HUDEP-2 (cell line): ENCODE measurements at regions not wholly inside any gene's neighbourhood (a gene's known extent, or its start where the extent isn't known, plus 50 kb on each side); places are given as distances from the start of the nearest gene placed in this dataset.

Experiments
- DNase-seq, 76 experiments: peaks; one replicate each; lab custom pipeline; 2025; ENCODE audit not compliant: unreplicated experiment in 76 of 76; lab: John Stamatoyannopoulos, UW

DNA sequence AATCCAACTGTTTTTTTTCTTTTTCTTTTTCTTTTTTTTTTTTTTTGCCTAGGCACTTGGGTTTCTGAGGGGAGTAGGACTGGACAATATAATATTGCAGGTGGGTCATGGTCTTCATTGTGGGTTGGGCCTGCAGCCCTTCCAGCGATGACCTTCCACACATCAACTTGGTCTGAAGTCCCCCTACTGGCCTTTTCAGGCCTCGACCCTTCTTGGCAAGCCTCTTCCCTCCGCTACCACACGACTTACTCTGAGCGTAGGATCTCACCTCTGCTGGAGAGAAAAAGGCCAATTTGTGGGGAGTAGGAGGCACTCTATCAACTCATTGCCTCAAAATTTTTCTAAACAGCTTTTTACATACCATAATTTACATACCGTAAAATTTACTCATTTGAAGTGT lies 51.1 kb upstream of the GRIK3 start:
- no peak for DNase-seq

DNA sequence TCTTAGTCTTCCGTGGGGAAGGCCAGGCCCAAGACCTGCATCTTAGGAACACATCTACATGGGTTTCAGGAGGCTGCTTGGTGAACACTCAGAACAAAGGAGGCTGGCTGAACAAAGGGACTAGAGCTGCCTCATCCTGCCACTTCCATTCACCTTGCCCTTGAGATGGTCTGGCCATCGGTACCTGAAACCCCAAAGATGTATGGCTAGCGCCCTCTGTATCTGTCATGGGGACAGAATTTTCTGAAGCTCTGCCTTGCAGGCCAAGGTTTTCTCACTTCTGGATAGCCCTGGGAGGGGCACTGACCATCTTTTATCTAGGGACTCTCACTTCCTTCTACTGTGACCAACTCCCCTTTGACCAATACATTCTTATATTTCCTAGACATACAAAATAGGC lies 55.4 kb upstream of the GRIK3 start:
- DNase-seq, result no peak

DNA sequence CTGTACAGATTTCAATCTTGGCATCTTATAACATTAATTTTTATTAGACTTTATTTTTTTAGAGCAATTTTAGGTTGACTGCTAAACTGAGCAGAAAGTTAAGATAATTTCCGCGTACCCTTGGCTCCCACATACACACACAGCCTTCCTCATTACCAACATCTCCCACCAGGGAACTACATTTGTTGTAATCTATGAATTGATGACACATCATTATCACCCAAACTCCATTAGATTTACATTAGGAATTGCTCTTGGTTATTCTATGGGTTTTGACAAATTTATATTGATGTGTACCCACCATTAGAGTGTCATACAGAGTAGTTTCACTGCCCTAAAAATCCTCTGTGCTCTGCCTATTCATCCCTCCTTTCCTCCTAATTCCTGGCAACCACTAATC lies 56.4 kb upstream of the GRIK3 start:
- DNase-seq, result no peak

DNA sequence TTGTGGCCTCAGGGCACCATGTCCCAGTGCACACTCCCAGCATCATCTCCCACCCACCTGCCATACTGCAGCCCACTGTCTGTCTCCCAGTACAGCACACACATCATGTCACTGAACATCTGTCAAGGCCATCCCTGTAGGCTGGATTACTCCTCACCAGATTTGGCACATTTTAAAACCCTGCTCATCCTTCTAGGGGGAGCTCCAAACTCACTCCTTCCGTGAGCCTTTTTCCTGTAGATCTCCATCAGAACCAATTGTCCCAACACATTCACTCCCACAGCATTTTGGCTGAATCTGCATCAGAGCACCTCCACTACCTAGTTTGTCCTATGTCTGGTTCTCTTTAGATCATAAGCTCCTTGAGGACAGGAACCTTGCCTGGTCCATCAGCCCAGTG lies 58.6 kb upstream of the GRIK3 start:
- DNase-seq, result no peak

DNA sequence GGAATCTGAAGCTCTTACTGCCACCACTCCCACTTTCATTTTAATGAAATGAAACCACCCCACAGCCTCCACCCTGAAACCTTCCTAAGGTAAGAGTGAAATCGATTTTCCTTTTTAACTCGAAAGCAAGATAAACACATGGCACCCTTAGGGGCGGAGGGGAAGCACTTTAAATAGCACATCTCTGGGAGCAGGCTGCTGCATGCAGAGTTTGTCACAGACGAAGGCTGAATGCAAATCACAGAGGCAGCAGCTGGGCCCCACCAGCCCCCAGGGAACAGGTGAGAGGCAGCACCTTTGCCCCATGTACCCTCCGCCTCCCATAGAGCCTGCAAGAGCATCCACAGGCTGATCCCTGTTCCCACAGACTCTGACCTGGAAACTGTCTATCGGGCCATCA lies 60.0 kb upstream of the GRIK3 start:
- DNase-seq, result no peak

DNA sequence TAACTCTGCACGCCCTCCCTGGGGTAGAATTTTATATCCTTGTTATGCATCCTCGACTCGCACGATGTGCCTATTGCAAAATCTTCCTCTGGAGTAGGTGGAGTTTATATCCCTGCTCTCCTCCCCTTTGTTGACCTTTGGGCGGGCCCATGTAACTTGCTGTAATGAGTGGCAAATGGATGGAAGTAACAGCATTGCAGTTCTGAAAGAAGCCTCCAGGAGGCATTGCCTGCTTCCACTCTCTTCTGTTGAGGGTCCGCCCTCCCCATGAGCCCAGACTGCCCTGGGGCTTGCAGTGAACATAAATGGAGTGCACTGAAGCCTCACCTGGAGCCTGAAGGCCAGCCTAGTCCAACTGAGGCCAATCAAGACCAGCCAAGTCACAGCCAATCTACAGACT lies 62.2 kb upstream of the GRIK3 start:
- peak in 8 of 76 experiments; percentile 3 to 28 (median 8) for DNase-seq

DNA sequence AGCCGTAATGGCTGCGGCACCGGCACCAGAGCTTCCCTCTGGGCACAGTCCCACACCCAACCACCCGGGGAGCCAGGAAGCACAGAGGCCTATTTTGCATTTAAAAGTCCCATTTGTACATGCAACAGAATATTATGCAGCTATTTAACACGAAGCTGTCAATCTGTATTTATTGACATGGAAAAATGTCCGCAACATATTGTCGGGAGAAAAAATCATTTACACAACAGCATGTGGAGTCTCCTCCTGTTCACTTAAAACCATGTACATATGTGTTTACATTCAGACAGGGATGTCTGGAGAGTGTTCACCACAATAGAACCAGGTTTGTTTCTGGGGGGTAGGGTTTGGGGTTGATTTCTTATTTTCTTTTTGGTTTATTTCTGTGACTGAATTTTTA lies 63.4 kb upstream of the GRIK3 start:
- no peak for DNase-seq

DNA sequence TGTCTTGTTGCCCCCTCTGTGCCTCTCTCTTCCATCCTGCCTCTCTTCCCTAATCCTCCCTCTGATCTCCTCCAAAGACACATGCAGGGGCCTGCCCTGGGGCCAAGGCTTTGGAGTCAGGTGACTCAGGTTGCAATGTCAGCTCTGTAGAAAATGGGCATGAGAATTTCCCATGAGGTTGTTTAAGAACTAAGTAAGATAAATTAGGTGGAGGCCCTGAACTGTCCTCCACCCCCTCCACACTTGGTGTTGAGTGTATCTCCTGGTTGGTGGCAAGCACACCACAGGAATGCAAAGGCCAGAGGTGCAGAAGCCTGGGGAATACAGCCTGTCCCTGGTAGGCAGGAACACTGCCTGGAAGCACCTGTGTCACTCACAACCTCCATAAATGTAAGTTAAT lies 63.9 kb upstream of the GRIK3 start:
- DNase-seq, result no peak

DNA sequence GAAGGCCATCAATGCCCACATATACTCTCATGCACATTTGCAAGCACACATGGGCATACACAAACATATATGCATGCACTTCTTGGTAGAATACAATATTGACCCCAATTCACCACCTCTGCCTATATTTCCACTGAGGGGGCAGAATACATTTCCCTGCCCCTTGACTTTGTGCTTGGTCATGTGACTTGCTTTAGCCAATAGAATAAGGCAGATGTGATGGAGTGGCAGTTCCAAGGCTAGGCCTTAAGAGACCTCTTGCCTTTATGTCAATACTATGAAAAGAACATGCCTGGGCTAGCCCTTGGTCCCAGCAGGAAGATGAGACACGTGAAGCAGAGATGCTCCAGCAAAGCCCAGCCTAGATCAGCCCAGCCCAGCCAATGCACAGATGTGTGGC lies 66.0 kb upstream of the GRIK3 start:
- no peak for DNase-seq

DNA sequence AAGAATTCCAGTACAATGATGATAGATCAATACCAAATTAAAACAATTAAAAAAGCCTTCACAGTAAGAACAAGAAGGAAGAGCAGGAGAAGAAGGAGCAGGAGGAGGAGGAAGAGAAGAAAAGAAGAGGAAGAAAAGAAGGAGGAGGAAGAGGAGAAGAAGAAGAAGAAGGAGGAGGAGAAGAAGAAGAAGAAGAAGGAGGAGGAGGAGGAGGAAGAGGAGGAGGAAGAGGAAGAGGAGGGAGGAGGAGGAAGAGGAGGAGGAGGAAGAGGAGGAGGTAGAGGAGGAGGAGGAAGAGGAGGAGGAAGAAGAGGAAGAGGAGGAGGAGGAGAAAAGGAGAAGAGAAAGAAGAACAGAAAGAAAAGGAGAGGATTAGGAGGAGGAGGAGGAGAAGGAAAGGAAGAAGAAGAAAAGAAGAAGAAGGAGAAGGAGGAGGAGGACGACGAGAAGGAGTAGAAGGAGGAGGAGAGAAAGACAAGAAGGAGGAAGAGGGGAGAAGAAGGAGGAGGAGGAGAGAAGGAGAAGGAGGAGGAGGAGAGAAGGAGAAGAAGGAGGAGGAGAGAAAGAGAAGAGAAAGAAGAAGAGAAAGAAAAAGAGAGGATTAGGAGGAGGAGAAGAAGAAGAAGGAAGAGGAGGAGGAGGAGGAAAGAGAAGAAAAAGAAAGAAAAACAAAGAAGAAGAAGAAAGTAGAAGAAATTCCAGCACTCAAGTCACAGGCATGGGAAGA lies 68.5 kb upstream of the GRIK3 start:
- DNase-seq, result no peak

DNA sequence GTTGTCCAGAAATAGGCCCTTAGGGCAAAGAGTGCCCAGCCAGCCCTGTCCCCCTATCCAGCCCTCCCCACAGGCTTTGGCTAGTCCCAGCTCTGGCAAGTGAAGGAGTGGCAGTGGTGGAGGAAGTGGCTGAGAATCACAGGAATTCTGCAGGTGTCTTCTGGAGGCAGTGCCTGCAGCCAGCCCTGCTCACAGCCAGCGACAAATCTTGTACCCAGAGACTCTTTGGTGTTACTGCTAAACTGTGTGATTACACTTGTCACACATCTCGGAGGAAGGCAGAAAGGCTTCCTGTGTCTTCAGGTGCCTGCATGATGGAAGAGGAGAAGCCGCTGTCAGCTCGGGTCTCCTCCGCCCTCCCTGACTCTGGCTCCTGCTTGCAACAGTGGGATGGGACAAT lies 71.6 kb upstream of the GRIK3 start:
- DNase-seq, result no peak

DNA sequence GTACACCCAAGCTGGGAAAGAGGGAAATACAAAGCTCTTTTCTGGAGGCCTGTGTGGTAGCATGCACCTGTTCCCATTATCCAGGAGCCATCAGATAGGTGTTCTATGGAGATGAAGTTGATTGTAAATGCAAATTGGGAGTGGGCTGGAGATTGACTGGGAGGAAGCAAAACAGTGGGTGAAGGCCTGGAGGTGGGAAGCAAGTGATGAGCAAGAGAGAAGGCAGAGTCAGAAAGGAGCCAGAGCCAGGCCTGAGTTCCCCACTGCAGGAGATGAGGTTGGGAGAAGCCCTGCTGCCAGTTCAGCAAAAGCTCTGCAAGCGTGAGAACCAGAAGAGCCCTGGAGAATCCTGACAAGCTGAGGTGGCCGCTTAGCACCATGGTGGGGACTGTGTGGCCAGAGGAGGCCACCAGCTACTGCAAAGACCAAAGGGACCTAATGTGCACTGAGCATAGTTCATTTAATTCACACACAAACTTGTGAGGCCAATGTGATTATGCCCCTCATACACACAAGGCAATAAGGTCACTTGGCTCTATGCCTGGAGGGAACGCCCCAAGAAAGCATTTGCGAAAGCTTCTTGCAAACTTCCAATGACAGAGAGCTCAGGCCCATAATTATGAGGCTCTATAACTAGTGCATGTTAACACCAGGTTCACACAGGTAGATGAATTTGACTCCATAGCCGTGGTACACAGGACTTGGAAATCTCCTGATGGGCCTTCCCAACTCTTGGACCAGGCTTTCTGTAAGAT lies 73.0 kb upstream of the GRIK3 start:
- no peak for DNase-seq

DNA sequence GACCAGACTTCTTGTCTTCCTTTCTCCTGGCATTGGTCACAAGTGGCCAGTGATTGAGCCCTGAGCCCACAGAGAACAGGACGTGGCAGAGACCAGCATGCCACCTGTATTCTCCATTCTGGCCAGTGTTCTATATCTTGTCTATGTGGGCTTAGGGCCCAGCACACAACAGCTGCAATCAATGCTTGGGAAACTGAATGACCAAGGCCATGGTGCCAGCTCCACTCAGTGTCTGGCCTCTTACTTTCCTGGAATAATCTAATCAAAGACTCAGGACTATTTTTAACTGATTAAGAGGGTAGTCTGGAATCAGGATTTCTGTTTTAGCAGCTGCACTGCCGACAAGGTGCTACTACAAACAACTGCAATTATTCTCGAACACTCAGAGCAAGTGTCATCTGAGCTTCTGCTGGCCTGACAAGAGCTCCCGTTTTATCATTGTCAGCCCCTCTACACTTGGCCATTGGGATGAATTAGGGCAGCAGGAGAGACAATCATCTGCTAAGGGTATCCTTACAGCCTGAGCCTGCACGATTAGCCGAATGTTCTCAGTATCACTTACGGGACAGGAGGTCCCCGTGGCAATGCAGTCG lies 74.4 kb upstream of the GRIK3 start:
- no peak for DNase-seq

DNA sequence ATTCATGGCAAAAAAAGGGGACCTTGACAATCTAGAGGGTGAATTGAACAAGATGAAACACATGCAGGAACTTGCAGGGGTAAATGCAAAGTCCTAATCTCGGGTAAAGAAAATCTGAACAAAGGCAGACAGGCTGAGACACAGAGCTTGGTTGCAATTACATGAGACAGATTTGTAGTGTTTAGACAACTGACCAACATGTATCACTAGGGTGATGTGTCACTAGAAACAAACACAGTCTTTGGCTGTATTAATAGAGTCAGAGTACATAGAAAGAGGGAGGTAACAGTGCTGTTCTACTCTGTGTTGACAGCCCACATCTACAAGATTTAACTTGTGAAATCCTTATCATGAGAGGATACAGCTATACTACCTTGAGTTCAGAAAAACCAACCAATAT lies 78.1 kb upstream of the GRIK3 start:
- no peak for DNase-seq

DNA sequence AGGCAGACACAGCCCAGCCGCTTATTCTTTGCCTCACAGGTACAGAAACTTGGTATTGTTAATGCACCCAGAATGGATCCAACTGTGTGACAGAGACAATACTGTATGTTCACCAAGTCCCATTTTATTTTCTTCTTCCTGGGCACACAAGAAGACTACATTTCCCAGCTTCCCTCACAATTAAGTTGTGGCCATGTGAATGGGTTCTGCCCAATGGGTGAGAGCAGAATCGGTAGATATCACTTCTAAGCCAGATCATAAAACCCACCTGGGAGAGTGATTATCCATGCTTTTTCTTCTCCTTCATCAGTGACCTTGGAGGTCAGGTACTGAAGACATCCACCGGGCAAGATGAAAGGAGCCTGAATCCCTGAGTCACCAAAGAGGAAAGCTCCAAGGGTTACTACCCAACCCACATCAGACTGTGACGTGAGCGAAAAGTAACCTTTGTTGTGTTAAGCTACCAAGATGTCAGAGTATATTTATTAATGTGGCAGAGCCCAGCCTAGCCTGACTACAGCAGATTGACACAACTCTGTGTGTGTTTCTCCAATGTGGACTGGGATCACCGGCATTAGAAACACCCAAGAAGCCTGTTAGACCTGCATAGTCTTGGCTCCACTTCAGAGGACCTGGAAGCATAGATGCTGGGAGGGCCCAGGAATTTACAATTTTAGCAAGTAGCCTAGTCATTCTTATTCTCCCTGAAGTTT lies 79.1 kb upstream of the GRIK3 start:
- DNase-seq, result no peak

DNA sequence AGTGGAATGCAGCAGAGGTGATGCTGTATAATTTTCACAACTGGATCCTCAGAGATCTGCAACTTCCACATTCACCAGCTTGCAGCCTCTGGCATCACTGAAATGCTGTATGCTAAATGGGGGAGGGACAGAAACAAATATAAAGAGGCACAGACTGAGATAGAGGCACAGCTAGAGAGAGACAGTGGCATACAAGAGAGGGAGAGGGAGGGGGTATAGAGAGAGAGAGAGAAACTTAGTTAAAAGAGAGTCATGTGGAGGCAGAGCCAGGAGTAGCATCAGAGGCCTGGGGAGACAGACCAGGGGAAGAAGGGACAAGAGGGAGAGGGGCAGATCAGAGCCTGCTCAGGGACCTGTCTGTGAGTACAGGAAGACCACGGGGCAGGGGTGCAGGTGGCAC lies 84.5 kb upstream of the GRIK3 start:
- DNase-seq, result no peak

DNA sequence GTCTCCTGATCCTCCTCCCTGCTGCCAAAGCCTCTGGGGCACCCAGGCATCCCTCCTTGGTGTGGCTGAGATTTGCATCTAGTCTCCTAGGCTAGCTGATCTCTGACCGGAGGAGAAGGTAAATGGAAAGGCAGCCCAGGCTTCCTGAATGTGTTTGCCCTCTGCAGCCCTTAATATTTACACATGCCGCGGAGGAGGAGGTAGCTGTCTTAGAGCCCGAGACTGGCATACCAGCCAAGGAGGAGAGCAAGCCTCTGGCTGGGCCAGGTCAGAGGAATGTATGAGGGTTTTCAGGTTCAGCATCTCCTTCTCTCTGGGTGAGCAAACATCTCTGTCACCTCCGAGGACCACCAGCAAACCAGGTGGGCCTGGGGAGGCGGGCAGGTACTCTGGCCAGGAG lies 86.0 kb upstream of the GRIK3 start:
- no peak for DNase-seq

DNA sequence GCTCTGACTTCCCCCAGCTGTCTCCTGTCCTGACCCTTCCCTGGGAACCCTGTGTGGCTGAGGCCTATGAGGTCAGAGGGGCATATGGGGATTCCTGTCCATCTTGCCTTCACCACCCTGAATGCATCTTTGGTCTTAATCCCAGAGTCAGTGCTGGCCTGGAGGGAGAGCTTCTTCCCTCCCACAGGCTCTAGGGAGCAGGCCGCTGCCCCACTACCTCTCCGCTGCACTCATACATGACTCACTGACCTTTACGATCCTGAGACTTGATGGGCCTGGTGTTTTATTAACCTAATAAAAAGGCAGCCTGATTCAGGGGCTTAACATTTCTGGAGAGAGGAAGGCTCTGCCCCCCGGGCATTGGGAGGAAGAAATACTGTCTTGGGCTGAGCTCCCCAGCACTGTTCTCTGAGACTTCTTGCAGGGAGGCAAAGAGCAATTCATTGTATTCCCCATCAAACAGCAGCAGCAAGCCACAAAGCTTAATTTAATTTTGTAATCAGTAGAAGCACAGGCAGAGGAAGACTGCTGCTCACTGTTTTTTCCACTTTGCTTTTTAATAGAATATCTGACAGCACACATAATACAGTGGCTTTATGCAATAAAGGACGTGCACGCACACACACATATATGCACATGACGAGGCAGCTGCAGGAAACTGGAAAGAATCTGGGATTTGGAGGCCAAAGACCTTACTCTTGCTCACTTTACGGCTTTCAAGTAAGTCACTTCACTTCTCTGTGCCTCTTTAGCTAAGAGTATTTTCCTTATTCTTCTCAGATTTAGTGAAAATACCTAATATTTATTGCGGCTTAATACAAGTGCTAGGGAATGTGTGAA lies 89.2 kb upstream of the GRIK3 start:
- DNase-seq, result no peak

DNA sequence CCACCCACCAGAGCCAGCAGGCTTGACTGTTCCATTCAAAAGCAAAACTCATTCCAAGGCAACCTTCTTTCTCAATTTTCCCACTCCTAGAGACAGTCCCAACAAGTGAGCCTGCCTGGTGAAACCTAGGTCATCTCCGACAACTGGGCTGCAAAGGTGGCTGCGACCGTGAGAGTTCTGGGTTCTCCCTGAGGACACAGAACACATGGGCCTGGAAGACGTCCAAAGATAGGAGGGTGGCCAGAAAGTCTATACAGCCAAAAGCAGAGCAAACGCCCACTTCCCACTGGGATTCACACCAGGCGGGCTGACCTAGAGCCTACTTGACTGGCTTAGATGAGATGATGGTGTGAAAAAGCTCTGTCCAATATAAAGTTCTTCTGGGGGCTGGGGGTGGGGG lies 90.2 kb upstream of the GRIK3 start:
- DNase-seq, result no peak

DNA sequence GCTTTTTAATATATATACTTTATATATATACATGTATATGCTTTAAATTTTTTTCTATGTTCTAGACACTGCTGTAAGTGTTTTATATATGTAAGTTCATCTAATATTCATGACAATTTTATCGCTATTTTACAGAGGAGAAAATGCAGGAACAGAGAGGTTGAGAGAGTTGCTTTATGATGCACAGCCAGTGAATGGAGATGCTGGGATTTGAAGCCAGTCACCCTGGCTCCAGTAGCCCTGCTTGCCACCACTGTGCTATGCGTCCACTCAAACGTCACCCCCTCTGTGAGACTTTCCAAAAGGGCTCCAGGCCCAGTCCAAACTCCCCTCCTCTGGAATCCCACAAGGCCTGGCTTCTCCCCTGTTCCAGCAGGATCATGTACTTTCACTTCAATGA lies 91.0 kb upstream of the GRIK3 start:
- no peak for DNase-seq
